Transverse colon (tissue), 4 donors: ENCODE measurements at regions not wholly inside any gene's neighbourhood (a gene's known extent, or its start where the extent isn't known, plus 50 kb on each side); places are given as distances from the start of the nearest gene placed in this dataset.

Source experiments
- CTCF ChIP-seq, 5 experiments: fragments of 200-600 bp in 3 of 5; fragments of 450-650 bp in 2 of 5; sonication (generic) in 3 of 5; IDR thresholded peaks; 1 replicate in 2 of 5; 2 replicates in 3 of 5; pipeline ENCODE4 v1.5.1; 2016 to 2017; ENCODE audit warnings: antibody characterized with exemption in 5 of 5, inconsistent platforms in 3 of 5, mild to moderate bottlenecking in 2 of 5, moderate library complexity in 1 of 5
- POLR2A ChIP-seq: fragments of 450-650 bp; IDR thresholded peaks from one replicate; pipeline ENCODE4 v1.6.1; 2016; ENCODE audit warnings: antibody characterized with exemption, mild to moderate bottlenecking, moderate library complexity
- POLR2AphosphoS5 ChIP-seq, 3 donors: sonication (generic); formaldehyde crosslinking; IDR thresholded peaks; one replicate each; pipeline ENCODE4 v1.6.1; 2016; ENCODE audit warnings: antibody characterized with exemption in 3 of 3

- no peak for TF ChIP-seq POLR2AphosphoS5 (IDR thresholded peaks at IDR 0.05)
- TF ChIP-seq POLR2A: no peak
- TF ChIP-seq CTCF (IDR thresholded peaks at IDR 0.05): no peak
Measured at GRCh38 chr13:38542601-38543000, 144.3 kb upstream of the FREM2 start.
